KMS-11 (cell line): ENCODE measurements at regions not wholly inside any gene's neighbourhood (a gene's known extent, or its start where the extent isn't known, plus 50 kb on each side); places are given as distances from the start of the nearest gene placed in this dataset.

Source experiments
- H2AFZ ChIP-seq: fragments of 200-600 bp; sonication (generic); 2 replicates; pipeline ENCODE4 v1.6.1; 2016; ENCODE audit warnings: antibody characterized with exemption, mixed run types, low read depth
- H3K27ac ChIP-seq: fragments of 200-600 bp; sonication (generic); 2 replicates; pipeline ENCODE4 v1.6.1; 2016; ENCODE audit warnings: mild to moderate bottlenecking, mixed run types
- H3K27me3 ChIP-seq: fragments of 200-600 bp; sonication (generic); 2 replicates; pipeline ENCODE4 v1.6.1; 2017; ENCODE audit warnings: mild to moderate bottlenecking, low read depth, mixed run types, moderate library complexity; ENCODE audit not compliant: insufficient read depth
- H3K36me3 ChIP-seq: fragments of 200-600 bp; sonication (generic); 2 replicates; pipeline ENCODE4 v1.6.1; 2017; ENCODE audit warnings: mild to moderate bottlenecking, mixed run types; ENCODE audit not compliant: insufficient read depth
- H3K4me1 ChIP-seq: fragments of 200-600 bp; sonication (generic); 2 replicates; pipeline ENCODE4 v1.6.1; 2016; ENCODE audit warnings: mild to moderate bottlenecking, low read depth, mixed run types; ENCODE audit not compliant: poor library complexity, severe bottlenecking
- H3K4me2 ChIP-seq: fragments of 200-600 bp; sonication (generic); 2 replicates; pipeline ENCODE4 v1.7.0; 2016; ENCODE audit warnings: mild to moderate bottlenecking, mixed run types
- H3K4me3 ChIP-seq: fragments of 200-600 bp; sonication (generic); IDR thresholded peaks from 2 replicates; pipeline ENCODE4 v1.6.1; 2017; ENCODE audit warnings: low read depth, low read length, mixed read lengths; ENCODE audit not compliant: insufficient read depth
- H3K79me2 ChIP-seq: fragments of 200-600 bp; sonication (generic); 2 replicates; pipeline ENCODE4 v1.6.1; 2016; ENCODE audit warnings: low read depth, mixed run types; ENCODE audit not compliant: insufficient read depth
- H3K9ac ChIP-seq: fragments of 200-600 bp; sonication (generic); 2 replicates; pipeline ENCODE4 v1.6.1; 2016; ENCODE audit warnings: mild to moderate bottlenecking, mixed run types
- H4K20me1 ChIP-seq: fragments of 200-600 bp; sonication (generic); 2 replicates; pipeline ENCODE4 v1.6.1; 2016; ENCODE audit warnings: mild to moderate bottlenecking, mixed run types; ENCODE audit not compliant: insufficient read depth
- TF ChIP-seq, protein P1 (sequence below): fragments of 200-600 bp; sonication (generic); conservative IDR thresholded peaks from 2 replicates; pipeline ENCODE4 v1.6.1; 2017; ENCODE audit warnings: low read depth, mild to moderate bottlenecking, antibody characterized with exemption, low read length, moderate library complexity, mixed read lengths

DNA sequence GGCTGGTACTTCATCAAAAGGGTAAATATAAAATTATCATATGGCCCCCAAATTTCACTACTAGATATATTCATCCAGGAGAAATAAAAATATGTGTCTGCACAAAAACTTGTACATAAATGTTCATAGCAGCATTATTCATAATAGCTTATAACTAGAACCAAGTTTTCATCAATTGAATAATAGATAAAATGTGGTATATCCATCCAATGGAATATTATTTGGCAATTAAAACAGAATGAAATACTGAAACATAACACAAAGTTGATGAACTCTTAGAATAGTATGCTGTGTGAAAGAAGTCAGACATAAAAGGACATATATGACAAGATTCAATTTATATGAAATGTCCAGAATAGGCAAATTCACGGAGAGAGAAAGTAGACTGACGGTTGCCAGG is 389.3 kb upstream of the ADAMTS9 start:
- no peak overlapping the region for H3K4me2 ChIP-seq
- no peaks in the 10 kb centered on the region for H3K4me1 ChIP-seq
- no peaks in the 10 kb centered on the region for H4K20me1 ChIP-seq
- no peaks in the 10 kb centered on the region for H3K79me2 ChIP-seq
- no peak overlapping the region for H3K4me3 ChIP-seq
- no peak overlapping the region for H2AFZ ChIP-seq
- H3K36me3 ChIP-seq = no peaks in the 10 kb centered on the region
- TF ChIP-seq, protein P1, sequence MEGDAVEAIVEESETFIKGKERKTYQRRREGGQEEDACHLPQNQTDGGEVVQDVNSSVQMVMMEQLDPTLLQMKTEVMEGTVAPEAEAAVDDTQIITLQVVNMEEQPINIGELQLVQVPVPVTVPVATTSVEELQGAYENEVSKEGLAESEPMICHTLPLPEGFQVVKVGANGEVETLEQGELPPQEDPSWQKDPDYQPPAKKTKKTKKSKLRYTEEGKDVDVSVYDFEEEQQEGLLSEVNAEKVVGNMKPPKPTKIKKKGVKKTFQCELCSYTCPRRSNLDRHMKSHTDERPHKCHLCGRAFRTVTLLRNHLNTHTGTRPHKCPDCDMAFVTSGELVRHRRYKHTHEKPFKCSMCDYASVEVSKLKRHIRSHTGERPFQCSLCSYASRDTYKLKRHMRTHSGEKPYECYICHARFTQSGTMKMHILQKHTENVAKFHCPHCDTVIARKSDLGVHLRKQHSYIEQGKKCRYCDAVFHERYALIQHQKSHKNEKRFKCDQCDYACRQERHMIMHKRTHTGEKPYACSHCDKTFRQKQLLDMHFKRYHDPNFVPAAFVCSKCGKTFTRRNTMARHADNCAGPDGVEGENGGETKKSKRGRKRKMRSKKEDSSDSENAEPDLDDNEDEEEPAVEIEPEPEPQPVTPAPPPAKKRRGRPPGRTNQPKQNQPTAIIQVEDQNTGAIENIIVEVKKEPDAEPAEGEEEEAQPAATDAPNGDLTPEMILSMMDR = no peak
- H3K9ac ChIP-seq = no peak overlapping the region
- no peak overlapping the region for H3K27ac ChIP-seq
- H3K27me3 ChIP-seq = no peaks in the 10 kb centered on the region

DNA sequence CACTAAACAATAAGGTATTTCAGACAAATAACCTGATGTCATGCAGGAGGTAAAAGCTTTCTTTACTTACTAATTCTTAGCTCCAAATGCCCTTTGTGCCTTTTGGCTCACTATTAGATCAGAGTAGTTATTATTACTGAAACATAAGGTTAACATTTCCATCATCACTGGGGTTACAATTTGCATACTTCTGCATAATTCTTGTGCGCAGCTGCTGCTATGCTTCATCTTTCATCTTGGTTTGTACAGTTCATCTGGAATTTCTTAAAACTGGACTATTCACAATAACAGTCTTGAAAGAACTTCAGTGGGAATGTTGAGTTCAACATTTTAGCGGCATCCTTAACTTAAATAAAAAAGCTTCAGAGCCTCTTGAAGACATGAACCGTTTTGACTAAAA is 383.2 kb upstream of the ADAMTS9 start:
- Histone ChIP-seq H3K4me1 (no peaks in the 10 kb centered on the region), H4K20me1 (no peaks in the 10 kb centered on the region), H3K36me3 (no peaks in the 10 kb centered on the region), H2AFZ (no peak overlapping the region), H3K27ac (no peak overlapping the region), H3K27me3 (no peaks in the 10 kb centered on the region), H3K9ac (no peak overlapping the region), H3K79me2 (no peaks in the 10 kb centered on the region), H3K4me2 (no peak overlapping the region), H3K4me3 (no peak overlapping the region)
- TF ChIP-seq, protein P1 = no peak

DNA sequence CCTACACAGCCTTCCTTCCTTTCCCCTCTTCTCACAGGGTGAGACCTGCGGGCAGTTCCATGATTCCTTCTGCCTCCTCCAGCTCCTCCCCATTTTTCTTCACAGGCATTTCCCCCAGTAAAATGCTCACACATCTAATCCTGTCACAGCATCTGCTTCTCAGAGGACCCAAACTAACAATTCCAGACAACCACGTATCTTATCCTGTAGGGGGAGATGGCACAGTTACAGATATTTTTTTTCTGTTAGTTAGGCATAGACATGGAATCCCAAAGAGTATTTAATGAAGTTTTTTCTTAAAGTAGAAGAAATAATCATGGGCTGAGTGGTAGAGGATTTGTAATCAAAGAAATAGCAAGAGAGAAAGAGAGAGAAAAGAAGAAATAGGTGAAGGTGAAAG is 373.1 kb upstream of the ADAMTS9 start:
- Histone ChIP-seq H3K79me2 (no peaks in the 10 kb centered on the region), H3K4me3 (no peak overlapping the region), H3K27me3 (no peaks in the 10 kb centered on the region), H3K4me2 (no peak overlapping the region), H3K36me3 (no peaks in the 10 kb centered on the region), H4K20me1 (no peaks in the 10 kb centered on the region), H3K9ac (no peak overlapping the region), H2AFZ (no peak overlapping the region), H3K27ac (no peak overlapping the region), H3K4me1 (no peaks in the 10 kb centered on the region)
- TF ChIP-seq, protein P1 = no peak

DNA sequence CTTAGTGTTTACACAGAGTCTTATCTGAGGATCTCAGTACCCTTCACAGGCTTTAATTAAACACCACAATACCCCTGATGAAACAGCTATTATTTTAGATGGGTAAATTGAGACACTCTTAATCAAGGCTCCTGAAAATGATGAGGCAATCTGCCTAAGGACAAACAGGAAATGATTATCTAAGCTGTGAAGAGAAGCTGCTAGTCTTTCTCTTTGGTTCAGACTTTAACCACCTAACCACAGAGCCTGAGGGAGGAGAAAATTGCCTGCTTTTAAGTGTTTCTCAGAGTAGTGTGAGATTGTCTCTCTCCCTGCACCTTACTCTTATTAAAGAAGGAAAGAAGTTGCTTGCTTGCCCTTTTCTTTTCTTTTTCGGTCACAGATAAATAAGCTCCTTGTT is 364.3 kb upstream of the ADAMTS9 start:
- H3K9ac ChIP-seq = no peak overlapping the region
- no peaks in the 10 kb centered on the region for H3K27me3 ChIP-seq
- H4K20me1 ChIP-seq = no peaks in the 10 kb centered on the region
- no peak overlapping the region for H2AFZ ChIP-seq
- no peaks in the 10 kb centered on the region for H3K36me3 ChIP-seq
- TF ChIP-seq, protein P1 = no peak
- no peak overlapping the region for H3K4me3 ChIP-seq
- 0 out of 2 replicates have a peak overlapping the region, but pooled peaks have one; percentile 33 for H3K4me2 ChIP-seq
- H3K4me1 ChIP-seq = peaks cover 13% of the 10 kb centered on the region
- no peaks in the 10 kb centered on the region for H3K79me2 ChIP-seq
- H3K27ac ChIP-seq = 0 out of 2 replicates have a peak overlapping the region, but pooled peaks have one; percentile 7
